Ovary (tissue), 3 donors: ENCODE measurements at regions not wholly inside any gene's neighbourhood (a gene's known extent, or its start where the extent isn't known, plus 50 kb on each side); places are given as distances from the start of the nearest gene placed in this dataset.

Experiments
- POLR2A ChIP-seq: fragments of 450-650 bp; IDR thresholded peaks from one replicate; pipeline ENCODE4 v1.6.1; 2017; ENCODE audit warnings: antibody characterized with exemption, mild to moderate bottlenecking, moderate library complexity
- TF ChIP-seq, protein P1 (sequence below), 3 donors: fragments of 450-650 bp in 2 of 3; fragments of 200-600 bp in 1 of 3; IDR thresholded peaks; one replicate each; pipeline versions ENCODE4 v1.5.1 to v1.8.0; 2016 to 2022; ENCODE audit warnings: antibody characterized with exemption in 3 of 3, mild to moderate bottlenecking in 1 of 3
- donor health status: DM: no; HTN: no; CAD: no.

DNA sequence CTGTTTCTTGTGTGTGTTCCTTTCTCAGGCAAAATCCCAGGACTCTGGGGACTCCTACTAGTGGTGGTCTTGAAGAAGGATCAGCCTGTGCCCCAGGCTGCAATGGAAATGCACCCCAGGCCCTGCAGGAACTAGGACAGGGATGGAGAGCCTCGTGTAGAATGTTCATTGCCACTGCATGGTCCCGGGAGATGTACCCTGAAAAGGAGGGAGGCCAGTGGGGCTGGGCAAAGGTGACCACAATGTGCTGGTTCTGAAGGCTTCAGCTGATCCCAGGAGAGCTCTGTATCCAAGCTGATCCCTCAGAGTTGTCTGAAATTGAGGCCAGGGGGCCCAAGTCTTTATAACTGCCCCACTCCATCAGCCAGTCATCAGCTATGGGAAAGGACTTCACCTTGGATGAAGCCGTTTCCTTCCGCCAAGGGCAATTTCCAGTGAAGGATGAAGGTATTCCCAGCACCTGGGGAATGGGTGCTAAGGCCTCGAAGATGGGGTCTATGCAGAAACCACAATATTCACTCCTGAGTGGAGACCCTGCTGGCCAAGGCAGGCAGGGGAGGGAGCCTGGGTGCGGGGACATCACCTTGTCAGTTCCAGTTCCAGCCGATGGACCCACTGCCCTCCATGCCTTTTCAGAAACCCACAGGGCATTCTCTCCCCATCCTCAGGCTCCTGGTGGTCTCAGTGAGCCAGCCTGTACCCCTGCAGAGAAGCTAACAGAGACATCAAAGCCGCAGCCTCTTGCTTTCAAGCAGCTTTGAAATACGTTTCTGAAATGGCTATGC is 59.9 kb upstream of the CDH5 start:
- no peak for TF ChIP-seq POLR2A
- TF ChIP-seq, protein P1, sequence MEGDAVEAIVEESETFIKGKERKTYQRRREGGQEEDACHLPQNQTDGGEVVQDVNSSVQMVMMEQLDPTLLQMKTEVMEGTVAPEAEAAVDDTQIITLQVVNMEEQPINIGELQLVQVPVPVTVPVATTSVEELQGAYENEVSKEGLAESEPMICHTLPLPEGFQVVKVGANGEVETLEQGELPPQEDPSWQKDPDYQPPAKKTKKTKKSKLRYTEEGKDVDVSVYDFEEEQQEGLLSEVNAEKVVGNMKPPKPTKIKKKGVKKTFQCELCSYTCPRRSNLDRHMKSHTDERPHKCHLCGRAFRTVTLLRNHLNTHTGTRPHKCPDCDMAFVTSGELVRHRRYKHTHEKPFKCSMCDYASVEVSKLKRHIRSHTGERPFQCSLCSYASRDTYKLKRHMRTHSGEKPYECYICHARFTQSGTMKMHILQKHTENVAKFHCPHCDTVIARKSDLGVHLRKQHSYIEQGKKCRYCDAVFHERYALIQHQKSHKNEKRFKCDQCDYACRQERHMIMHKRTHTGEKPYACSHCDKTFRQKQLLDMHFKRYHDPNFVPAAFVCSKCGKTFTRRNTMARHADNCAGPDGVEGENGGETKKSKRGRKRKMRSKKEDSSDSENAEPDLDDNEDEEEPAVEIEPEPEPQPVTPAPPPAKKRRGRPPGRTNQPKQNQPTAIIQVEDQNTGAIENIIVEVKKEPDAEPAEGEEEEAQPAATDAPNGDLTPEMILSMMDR (IDR thresholded peaks at IDR 0.05), result no peak
